ENCODE measurements at regions not wholly inside any gene's neighbourhood (a gene's known extent, or its start where the extent isn't known, plus 50 kb on each side); places are given as distances from the start of the nearest gene placed in this dataset.

GRCh38 chr12:69007101-69007854 is 74.3 kb upstream of the CPM start:
- H2BK120ac ChIP-seq (ENCODE audit: low read depth, low read length): no peak overlapping the region
- H3K27me3 ChIP-seq (ENCODE audit: control insufficient read depth in 1 of 2, insufficient read depth in 1 of 2, low read length in 2 of 2): no peaks in the 10 kb centered on the region
- H3K14ac ChIP-seq (ENCODE audit: low read length in 2 of 2): no peak overlapping the region
- no peak overlapping the region for H4K8ac ChIP-seq (ENCODE audit: low read length)
- 5% methylated on average over 9 of the region's 9 CpGs for WGBS
- no peaks in the 10 kb centered on the region for H3K79me1 ChIP-seq (replicated peaks; ENCODE audit: low read length, poor library complexity, severe bottlenecking)
- no peaks in the 10 kb centered on the region for H3K9me3 ChIP-seq (ENCODE audit: control insufficient read depth, low read length)
- H3K4me1 ChIP-seq (ENCODE audit: control insufficient read depth, insufficient read depth, low read depth, low read length): peaks cover 3% of the 10 kb centered on the region
- peak overlapping the region in 1 of 2 experiments; percentile 3 for H3K18ac ChIP-seq (ENCODE audit: low read depth in 1 of 2, low read length in 2 of 2)
- no peak overlapping the region for H2AK5ac ChIP-seq (ENCODE audit: low read length, severe bottlenecking)
- peak; percentile 89 for DNase-seq
- no peak overlapping the region for H3K23ac ChIP-seq (ENCODE audit: low read length in 2 of 2)
- H2BK5ac ChIP-seq (ENCODE audit: low read depth, low read length, poor library complexity, severe bottlenecking): no peak overlapping the region
- H2BK15ac ChIP-seq (ENCODE audit: low read depth, poor library complexity, severe bottlenecking): no peak overlapping the region
- no peak overlapping the region for H2BK12ac ChIP-seq (ENCODE audit: low read length in 2 of 2)
- peak overlapping the region; percentile 7 for H3K27ac ChIP-seq (ENCODE audit: low read length, poor library complexity, severe bottlenecking)
- peak overlapping the region; percentile 56 for H3K4me2 ChIP-seq (ENCODE audit: low read length, poor library complexity, severe bottlenecking)
- peak overlapping the region in 1 of 2 experiments; percentile 73 for H3K4me3 ChIP-seq (ENCODE audit: insufficient read depth in 1 of 2, low read depth in 1 of 2, low read length in 2 of 2)
- peak overlapping the region; percentile 87 for H3K9ac ChIP-seq (ENCODE audit: low read length)
- H3K4ac ChIP-seq (ENCODE audit: low read depth in 1 of 2, low read length in 2 of 2): no peak overlapping the region
- H2AFZ ChIP-seq (ENCODE audit: low read depth, low read length): no peak overlapping the region
- H4K91ac ChIP-seq (ENCODE audit: low read length): no peak overlapping the region
- H3K36me3 ChIP-seq (ENCODE audit: control insufficient read depth in 1 of 2, insufficient read depth in 2 of 2, low read depth in 1 of 2, low read length in 2 of 2): no peaks in the 10 kb centered on the region

- Histone ChIP-seq H3K14ac (ENCODE audit: low read length in 2 of 2) (no peak overlapping the region), H3K4me1 (ENCODE audit: control insufficient read depth, insufficient read depth, low read depth, low read length) (peaks cover 3% of the 10 kb centered on the region)
- 26% methylated on average over 2 of the region's 5 CpGs for WGBS
These were observed 74.9 kb upstream of the CPM start for GRCh38 chr12:69007855-69008351.

GRCh38 chr12:69008520-69008919 is 75.5 kb upstream of the CPM start:
- Histone ChIP-seq H4K91ac (ENCODE audit: low read length) (no peak overlapping the region), H3K27me3 (ENCODE audit: control insufficient read depth in 1 of 2, insufficient read depth in 1 of 2, low read length in 2 of 2) (no peaks in the 10 kb centered on the region), H3K4me3 (ENCODE audit: insufficient read depth in 1 of 2, low read depth in 1 of 2, low read length in 2 of 2) (no peak overlapping the region), H2BK120ac (ENCODE audit: low read depth, low read length) (no peak overlapping the region), H2AK5ac (ENCODE audit: low read length, severe bottlenecking) (no peak overlapping the region), H4K8ac (ENCODE audit: low read length) (no peak overlapping the region), H3K9ac (ENCODE audit: low read length) (no peak overlapping the region), H3K4me1 (ENCODE audit: control insufficient read depth, insufficient read depth, low read depth, low read length) (peaks cover 3% of the 10 kb centered on the region), H2BK5ac (ENCODE audit: low read depth, low read length, poor library complexity, severe bottlenecking) (no peak overlapping the region), H3K14ac (ENCODE audit: low read length in 2 of 2) (no peak overlapping the region), H3K9me3 (ENCODE audit: control insufficient read depth, low read length) (no peaks in the 10 kb centered on the region), H3K4ac (ENCODE audit: low read depth in 1 of 2, low read length in 2 of 2) (no peak overlapping the region), H3K4me2 (ENCODE audit: low read length, poor library complexity, severe bottlenecking) (no peak overlapping the region), H3K36me3 (ENCODE audit: control insufficient read depth in 1 of 2, insufficient read depth in 2 of 2, low read depth in 1 of 2, low read length in 2 of 2) (no peaks in the 10 kb centered on the region), H2AFZ (ENCODE audit: low read depth, low read length) (no peak overlapping the region), H2BK15ac (ENCODE audit: low read depth, poor library complexity, severe bottlenecking) (no peak overlapping the region), H3K79me1 (replicated peaks; ENCODE audit: low read length, poor library complexity, severe bottlenecking) (no peaks in the 10 kb centered on the region), H3K18ac (ENCODE audit: low read depth in 1 of 2, low read length in 2 of 2) (no peak overlapping the region), H3K23ac (ENCODE audit: low read length in 2 of 2) (no peak overlapping the region), H3K27ac (ENCODE audit: low read length, poor library complexity, severe bottlenecking) (no peak overlapping the region), H2BK12ac (ENCODE audit: low read length in 2 of 2) (no peak overlapping the region)
- 87% methylated on average over 2 of the region's 4 CpGs for WGBS
- DNase-seq: no peak

More at GRCh38 chr12:69007855-69008351, 74.9 kb upstream of the CPM start:
- Histone ChIP-seq H3K27me3 (ENCODE audit: control insufficient read depth in 1 of 2, insufficient read depth in 1 of 2, low read length in 2 of 2) (no peaks in the 10 kb centered on the region), H2AFZ (ENCODE audit: low read depth, low read length) (no peak overlapping the region), H2BK5ac (ENCODE audit: low read depth, low read length, poor library complexity, severe bottlenecking) (no peak overlapping the region), H2BK15ac (ENCODE audit: low read depth, poor library complexity, severe bottlenecking) (no peak overlapping the region), H4K8ac (ENCODE audit: low read length) (no peak overlapping the region), H2BK12ac (ENCODE audit: low read length in 2 of 2) (no peak overlapping the region), H2BK120ac (ENCODE audit: low read depth, low read length) (no peak overlapping the region), H3K4ac (ENCODE audit: low read depth in 1 of 2, low read length in 2 of 2) (no peak overlapping the region), H3K9me3 (ENCODE audit: control insufficient read depth, low read length) (no peaks in the 10 kb centered on the region), H3K79me1 (replicated peaks; ENCODE audit: low read length, poor library complexity, severe bottlenecking) (no peaks in the 10 kb centered on the region), H3K4me2 (ENCODE audit: low read length, poor library complexity, severe bottlenecking) (no peak overlapping the region), H2AK5ac (ENCODE audit: low read length, severe bottlenecking) (no peak overlapping the region), H3K36me3 (ENCODE audit: control insufficient read depth in 1 of 2, insufficient read depth in 2 of 2, low read depth in 1 of 2, low read length in 2 of 2) (no peaks in the 10 kb centered on the region), H3K23ac (ENCODE audit: low read length in 2 of 2) (no peak overlapping the region), H3K27ac (ENCODE audit: low read length, poor library complexity, severe bottlenecking) (peak overlapping the region; percentile 7), H3K9ac (ENCODE audit: low read length) (peak overlapping the region; percentile 87), H3K4me3 (ENCODE audit: insufficient read depth in 1 of 2, low read depth in 1 of 2, low read length in 2 of 2) (peak overlapping the region in 1 of 2 experiments; percentile 73), H3K18ac (ENCODE audit: low read depth in 1 of 2, low read length in 2 of 2) (peak overlapping the region in 1 of 2 experiments; percentile 3), H4K91ac (ENCODE audit: low read length) (no peak overlapping the region)
- no peak for DNase-seq

GRCh38 chr12:69014047-69014446 is 81.1 kb upstream of the CPM start:
- H3K4ac ChIP-seq (ENCODE audit: low read depth in 1 of 2, low read length in 2 of 2): no peak overlapping the region
- 90% methylated on average over 2 of the region's 2 CpGs for WGBS
- no peak overlapping the region for H3K27ac ChIP-seq (ENCODE audit: low read length, poor library complexity, severe bottlenecking)
- H3K18ac ChIP-seq (ENCODE audit: low read depth in 1 of 2, low read length in 2 of 2): no peak overlapping the region
- H3K23ac ChIP-seq (ENCODE audit: low read length in 2 of 2): no peak overlapping the region
- H2BK120ac ChIP-seq (ENCODE audit: low read depth, low read length): no peak overlapping the region
- H3K9me3 ChIP-seq (ENCODE audit: control insufficient read depth, low read length): no peaks in the 10 kb centered on the region
- H3K4me1 ChIP-seq (ENCODE audit: control insufficient read depth, insufficient read depth, low read depth, low read length): no peaks in the 10 kb centered on the region
- H3K4me3 ChIP-seq (ENCODE audit: insufficient read depth in 1 of 2, low read depth in 1 of 2, low read length in 2 of 2): no peak overlapping the region
- no peaks in the 10 kb centered on the region for H3K27me3 ChIP-seq (ENCODE audit: control insufficient read depth in 1 of 2, insufficient read depth in 1 of 2, low read length in 2 of 2)
- H3K4me2 ChIP-seq (ENCODE audit: low read length, poor library complexity, severe bottlenecking): no peak overlapping the region
- H2AFZ ChIP-seq (ENCODE audit: low read depth, low read length): no peak overlapping the region
- H3K14ac ChIP-seq (ENCODE audit: low read length in 2 of 2): no peak overlapping the region
- no peak overlapping the region for H4K91ac ChIP-seq (ENCODE audit: low read length)
- no peaks in the 10 kb centered on the region for H3K36me3 ChIP-seq (ENCODE audit: control insufficient read depth in 1 of 2, insufficient read depth in 2 of 2, low read depth in 1 of 2, low read length in 2 of 2)
- DNase-seq: no peak
- no peak overlapping the region for H2BK15ac ChIP-seq (ENCODE audit: low read depth, poor library complexity, severe bottlenecking)
- no peak overlapping the region for H2BK12ac ChIP-seq (ENCODE audit: low read length in 2 of 2)
- no peak overlapping the region for H4K8ac ChIP-seq (ENCODE audit: low read length)
- no peaks in the 10 kb centered on the region for H3K79me1 ChIP-seq (replicated peaks; ENCODE audit: low read length, poor library complexity, severe bottlenecking)
- no peak overlapping the region for H3K9ac ChIP-seq (ENCODE audit: low read length)
- H2BK5ac ChIP-seq (ENCODE audit: low read depth, low read length, poor library complexity, severe bottlenecking): no peak overlapping the region
- H2AK5ac ChIP-seq (ENCODE audit: low read length, severe bottlenecking): no peak overlapping the region

Data from mesenchymal stem cell (in vitro differentiated cells and primary cell).